HCEC 1CT (cell line): ENCODE measurements at regions not wholly inside any gene's neighbourhood (a gene's known extent, or its start where the extent isn't known, plus 50 kb on each side); places are given as distances from the start of the nearest gene placed in this dataset.
A peak's percentile ranks its signal among the peaks of the same experiment; 100 is the strongest.

Experiments
- DNase-seq: peaks from one replicate; pipeline ENCODE4 v3.0.0-alpha.2; 2017

DNA sequence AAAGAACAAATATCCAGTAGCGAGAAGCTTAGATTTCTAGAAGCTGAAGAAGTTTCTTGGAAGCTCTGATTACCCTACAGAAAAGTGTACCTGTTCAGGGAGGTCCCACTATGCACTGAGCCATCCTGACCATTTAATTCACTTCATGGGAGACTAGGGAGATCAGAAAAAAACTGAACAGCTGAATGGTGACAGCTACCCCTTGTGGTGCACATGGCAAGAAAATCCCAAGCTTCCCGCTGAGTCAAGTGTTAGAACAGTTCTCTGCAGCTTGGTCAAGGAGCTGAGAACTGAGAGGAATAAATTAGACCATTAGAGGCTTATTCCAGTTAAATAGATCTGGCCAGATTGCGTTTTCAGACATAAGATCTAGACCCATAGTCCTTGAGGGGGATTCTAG lies 197.2 kb upstream of the VEPH1 start:
- peak; percentile 22 for DNase-seq

DNA sequence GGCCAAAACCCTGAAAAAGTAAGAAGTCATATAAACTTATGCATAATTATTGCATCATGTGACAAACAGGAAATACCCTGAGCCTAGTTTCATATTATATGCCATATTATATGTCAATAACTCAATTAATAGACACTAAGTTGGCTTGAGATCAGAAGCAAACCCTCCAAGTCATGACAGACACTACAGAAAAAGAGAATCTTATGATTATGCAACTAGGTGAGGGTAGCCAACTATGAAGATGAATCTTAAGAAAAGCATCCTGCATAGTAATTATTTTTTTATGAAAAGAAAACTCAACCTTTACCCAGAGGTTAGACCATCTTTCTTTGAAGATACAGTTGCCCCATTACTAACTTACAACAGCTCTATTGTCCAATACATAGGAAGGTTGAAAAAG lies 192.4 kb upstream of the VEPH1 start:
- no peak for DNase-seq

DNA sequence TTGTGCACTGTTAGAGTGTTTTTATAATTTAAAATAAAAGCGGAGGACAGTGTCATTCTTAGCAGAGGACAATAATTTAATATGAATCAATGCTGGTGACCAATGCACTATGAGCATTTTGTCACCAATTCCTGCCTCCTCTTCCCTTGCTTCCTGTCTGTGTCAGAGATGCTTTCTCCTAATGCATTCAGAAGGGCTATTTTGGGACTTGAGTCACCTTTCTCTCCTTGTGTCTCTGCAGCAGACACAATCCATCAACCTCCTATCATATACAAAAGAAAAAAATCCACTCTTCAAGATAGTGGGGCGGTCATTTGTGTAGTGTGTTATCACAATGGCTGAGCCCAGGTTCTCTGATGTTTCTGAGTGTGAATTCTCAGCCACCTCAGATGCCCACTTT lies 191.9 kb upstream of the VEPH1 start:
- no peak for DNase-seq

DNA sequence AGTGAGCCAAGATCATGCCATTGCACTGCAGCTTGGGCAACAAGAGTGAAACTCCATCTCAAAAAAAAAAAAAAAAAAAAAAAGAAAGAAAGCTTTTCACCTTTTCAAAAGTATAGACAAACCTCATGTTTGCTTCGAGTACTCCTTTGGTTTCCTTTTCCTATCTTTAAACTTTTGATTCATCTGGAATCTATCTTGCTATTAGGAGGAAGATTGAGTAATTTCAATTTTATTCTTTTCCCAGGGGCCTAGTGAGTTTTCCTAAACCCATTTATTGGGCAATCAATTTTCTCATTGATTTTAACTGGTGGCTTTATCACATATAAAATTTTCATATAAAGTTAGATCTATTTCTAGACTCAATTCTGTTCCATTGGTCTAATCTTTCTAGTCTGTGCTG lies 190.5 kb upstream of the VEPH1 start:
- DNase-seq: no peak

DNA sequence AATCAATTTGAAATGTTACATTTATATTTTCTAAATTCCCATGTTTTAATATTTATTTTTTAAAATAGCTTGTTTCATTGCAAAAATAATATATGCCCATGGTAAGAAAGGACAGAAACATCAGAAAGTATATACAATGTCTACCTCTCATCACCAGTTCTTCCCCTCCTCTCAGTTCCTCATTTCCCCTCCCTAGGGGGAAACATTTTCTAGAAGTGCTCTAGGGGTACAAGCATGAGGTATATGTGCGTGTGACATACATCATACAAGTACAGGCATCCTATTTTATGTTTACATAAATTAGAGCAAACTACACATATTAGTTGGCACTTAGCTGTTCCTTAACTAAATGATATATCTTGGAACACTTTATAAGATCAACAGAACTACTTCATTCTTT lies 189.3 kb upstream of the VEPH1 start:
- DNase-seq: no peak

- DNase-seq: no peak
These were observed 180.5 kb upstream of the VEPH1 start for GRCh38 chr3:157683668-157684067.

DNA sequence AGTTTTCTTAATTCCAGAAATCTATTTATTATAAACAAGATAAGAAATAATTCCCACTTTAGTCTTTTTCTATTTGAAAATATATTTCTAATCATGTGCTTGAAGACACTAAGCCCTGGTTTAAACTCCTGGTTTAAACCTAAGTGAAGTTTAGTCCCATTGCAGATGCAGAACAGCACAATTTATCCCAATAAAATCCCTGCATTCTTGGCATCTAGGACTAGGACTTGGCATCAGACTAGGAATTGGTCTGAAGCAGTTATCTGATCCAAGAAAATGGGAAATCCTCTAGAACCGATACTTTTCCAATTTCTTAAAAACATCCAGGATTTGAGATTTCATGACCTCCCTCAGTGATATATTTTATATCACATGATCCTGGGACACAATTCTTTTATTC lies 168.8 kb upstream of the VEPH1 start:
- DNase-seq: no peak

DNA sequence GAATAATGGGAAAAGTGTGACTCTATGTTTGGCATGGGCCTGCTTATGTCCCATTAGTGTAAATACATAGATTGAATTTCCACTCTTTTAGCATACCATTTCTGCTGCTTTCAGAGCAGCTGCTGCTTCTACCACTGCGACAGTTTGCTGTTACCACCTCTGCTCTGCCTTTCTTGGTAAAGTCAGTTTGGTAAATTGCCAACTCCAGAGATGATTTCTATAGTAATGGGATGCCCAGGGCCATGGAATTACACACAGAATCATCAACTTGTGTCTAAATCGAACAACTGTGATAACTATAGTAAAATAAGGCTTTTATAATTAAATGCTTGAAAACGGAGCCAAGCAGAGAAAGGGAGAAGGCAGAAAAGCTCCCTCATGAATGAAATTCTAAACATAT lies 168.4 kb upstream of the VEPH1 start:
- DNase-seq: no peak

DNA sequence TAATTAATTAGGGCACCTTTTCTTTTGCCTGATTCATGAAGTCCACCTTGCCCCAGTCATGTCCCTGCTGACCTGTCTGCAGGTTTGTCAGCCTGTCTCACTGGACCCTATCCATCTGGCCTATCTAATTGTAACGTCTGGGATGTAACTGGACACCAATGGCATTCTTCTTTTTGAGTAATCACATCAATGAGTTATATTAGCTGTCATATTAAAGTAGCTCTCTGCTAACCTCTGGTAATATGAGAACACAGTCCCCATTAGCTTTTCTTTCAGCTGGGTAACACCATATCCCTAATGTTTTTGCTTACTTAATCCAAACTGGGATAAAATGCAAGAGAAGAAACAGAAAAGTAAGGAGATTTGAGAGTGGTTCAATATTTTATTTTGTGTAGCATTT lies 166.2 kb upstream of the VEPH1 start:
- DNase-seq: peak; percentile 15

GRCh38 chr3:157667493-157667892 lies 164.3 kb upstream of the VEPH1 start:
- no peak for DNase-seq

DNA sequence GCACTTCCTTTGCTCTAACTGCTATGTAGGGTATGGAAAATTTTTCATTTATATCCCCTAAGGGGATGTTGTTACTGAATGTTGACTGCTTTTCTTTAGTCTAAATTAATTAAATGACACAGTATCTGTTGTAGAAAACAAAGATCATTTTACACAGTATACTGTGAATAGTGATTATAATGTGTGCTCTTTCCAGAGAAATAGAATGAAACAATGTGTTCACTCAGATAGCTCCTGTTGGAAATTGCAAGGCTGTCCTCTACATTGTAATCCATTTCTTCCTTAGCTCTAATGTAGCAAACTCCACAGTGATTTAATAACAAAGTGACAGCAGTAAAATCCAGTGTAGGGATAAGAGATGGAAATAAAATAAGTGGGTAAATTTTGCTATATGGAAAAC lies 159.0 kb upstream of the VEPH1 start:
- DNase-seq: no peak

DNA sequence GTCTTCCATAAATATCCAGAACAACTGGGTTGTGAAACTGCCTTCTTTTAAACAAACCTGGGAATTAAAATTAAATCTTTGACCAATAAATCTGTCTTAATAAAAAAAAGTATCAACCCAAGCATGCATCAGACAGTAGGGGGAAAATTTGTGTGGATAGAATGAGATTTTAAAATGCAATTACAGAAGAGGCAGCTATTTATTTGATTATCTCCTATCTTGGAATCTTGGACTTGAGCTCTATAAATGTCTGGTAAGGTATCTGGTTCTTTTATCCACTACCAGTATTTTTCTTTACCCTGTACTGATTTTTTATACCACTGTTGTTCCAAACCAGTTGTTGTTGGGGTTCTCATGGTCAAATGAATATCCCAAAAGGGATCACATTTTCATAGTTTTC lies 157.6 kb upstream of the VEPH1 start:
- no peak for DNase-seq

DNA sequence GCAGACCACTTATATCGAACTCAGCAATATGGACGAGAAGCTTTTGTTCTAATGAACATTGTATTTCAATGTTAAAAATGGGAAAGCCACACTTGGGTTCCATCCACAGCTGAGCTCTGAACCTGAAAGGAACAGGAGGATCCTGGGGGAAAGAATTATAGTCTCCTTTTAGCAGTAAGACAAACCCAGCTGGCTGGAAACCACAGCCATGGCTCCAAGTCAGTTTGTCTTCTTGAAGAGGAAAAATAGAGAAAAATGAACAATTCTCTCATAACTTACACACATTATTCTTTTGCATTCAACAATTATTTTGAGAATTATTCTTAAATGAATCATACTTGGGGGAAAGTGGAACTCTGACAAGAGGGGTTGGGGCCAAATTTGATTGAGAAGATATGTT lies 149.2 kb upstream of the VEPH1 start:
- no peak for DNase-seq

- no peak for DNase-seq
These were observed 147.5 kb upstream of the VEPH1 start for GRCh38 chr3:157650699-157651098.

- DNase-seq: no peak
These were observed 147.0 kb upstream of the VEPH1 start for GRCh38 chr3:157650172-157650571.

DNA sequence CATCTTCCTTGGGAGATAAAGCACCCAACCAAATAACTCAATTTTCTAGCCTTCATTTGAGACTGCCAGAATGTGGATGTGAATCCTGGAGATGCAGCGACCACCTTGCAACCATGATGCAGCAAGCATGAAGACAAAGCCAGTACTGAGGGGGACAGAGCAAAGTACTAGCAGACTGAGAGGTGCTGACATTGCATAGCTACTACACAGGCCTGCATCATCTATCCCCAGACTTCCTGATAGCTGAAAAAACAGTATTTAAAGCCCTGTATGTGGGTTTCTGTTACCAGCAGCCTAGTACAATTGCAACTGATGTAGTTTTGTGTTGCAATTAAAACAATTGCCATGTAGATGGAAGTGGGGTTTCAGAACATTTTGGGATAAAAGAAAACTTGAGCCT lies 146.3 kb upstream of the VEPH1 start:
- DNase-seq: no peak

DNA sequence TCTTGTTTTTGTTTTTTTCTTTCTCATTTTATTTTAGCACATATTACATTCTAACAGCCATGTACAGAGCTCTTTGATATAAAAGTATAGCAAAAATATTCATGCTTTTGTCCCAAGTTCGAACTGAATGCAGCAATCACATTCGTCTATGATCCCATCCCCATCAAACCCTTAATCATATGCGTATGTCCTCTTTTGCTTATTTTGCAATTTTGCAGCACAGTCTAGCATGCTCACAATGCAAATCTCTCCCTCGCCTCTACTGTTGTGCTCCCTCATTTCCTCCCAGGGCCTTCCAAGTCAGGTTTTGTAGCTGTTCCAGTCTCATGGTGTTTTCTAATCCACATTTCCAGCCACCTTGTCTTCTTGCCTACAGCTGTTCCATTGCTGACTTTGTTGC lies 144.6 kb upstream of the VEPH1 start:
- DNase-seq: no peak

DNA sequence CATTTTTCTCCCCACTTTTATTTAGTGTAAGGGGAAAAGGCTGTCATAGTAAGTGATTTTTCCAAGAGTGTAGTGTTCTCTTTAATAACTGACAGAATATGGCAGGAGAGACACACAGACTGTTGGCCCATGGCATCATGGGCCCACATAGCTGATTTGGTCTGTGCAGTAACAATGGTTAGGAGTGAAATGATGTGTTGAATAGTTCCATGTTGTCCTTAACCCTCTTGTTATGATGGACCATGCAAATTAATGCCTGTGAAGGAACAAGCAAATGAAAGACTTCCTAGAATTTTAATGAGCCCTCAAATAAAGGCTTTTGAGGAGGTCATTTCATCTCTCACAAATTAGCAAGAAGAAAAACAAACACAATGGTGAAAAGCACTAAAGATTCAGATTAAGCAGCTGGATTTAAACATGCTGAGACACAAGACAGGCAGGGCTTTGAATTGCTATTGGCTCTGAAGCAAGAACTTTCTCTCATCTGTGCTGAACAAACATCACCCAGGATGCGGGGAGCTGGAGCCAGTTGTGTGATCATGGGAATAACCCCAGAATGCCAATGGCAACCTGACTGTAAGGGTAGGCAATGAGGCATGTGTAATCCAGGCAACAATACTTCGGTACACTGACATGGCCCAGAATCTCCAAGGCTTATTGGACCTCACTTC lies 136.7 kb upstream of the VEPH1 start:
- no peak for DNase-seq

- DNase-seq: no peak
These were observed 134.7 kb upstream of the VEPH1 start for GRCh38 chr3:157637866-157638265.

DNA sequence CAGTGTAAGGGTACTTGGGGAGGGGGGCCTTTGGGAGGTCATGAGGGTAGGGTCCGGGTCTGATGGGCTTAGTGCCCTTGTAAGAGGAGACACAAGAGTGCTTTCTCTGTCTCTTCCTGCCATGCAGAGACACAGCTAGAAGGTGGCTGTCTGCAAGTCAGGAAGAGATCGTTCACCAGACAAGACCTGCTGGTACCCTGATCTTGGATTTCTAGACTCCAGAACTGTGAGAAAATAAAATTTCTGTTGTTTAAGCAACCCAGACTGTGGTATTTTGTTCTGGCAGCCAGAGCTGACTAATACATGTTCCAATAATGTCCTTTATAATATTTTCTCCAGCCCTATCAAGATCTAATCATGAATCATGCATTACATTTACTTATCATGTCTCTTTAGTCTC lies 130.0 kb upstream of the VEPH1 start:
- no peak for DNase-seq

DNA sequence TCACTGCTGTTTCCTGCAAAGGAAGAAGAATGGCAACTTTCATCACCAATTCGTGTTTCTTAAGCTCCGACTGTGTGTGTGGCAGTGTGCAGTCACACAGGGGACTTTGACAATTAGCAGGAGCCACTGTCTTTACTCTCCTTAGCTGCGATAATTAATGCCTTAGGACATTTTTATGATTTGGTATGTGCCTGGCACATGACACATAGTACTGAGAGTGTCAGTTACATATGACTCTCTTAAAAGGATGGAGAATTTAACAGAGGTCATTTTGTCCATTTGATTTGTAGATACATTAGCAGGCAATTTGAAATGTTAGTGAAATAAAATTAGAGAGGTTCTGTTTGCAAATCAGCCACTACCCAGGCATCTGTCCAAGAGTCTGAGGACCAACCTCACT lies 128.9 kb upstream of the VEPH1 start:
- no peak for DNase-seq

GRCh38 chr3:157631478-157631877 lies 128.3 kb upstream of the VEPH1 start:
- peak; percentile 59 for DNase-seq

DNA sequence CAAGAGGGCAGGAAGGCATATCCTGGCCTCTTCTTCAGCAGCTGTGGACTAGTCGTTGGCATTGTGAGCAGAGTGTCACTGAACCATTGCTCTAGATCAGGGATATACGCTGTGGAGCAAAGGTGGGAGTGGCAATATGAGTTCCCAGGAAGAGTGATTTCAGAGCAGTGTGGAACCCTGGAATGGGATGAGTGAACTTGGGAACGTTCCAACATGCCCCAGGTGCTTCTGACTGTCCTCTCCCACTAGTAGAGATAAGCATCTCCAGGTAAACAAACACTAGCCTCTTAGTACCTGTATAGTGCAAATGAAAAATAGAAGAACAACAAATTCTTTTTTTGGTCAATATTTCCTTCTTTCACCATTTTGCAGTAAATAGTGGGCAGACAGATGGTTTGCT lies 123.6 kb upstream of the VEPH1 start:
- DNase-seq: no peak

GRCh38 chr3:157624801-157625200 lies 121.6 kb upstream of the VEPH1 start:
- DNase-seq: peak; percentile 46

DNA sequence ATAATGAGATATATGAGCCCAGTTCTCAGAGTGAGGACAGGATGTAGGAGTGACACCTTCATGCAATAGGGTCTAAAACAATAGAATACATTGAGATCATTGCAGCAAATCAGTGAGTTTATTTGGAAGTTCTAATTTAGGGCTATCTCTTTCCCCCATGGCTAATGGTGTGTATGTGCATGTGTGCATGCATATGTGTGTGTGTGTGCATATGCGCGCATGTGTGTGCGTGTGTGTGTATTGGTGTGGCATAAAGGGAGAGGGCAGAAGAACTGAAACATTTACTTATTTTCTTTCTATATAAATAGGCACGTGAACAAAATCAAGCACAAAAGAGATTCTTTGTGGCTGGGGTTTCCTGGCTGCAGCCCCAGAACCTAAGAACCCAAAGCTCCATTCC lies 115.7 kb upstream of the VEPH1 start:
- DNase-seq: no peak
